RWPE2 (cell line): ENCODE measurements at regions not wholly inside any gene's neighbourhood (a gene's known extent, or its start where the extent isn't known, plus 50 kb on each side); places are given as distances from the start of the nearest gene placed in this dataset.
"Not testable (repeated sequence)": the region's sequence is repeated elsewhere in the genome, so short reads cannot be mapped to it uniquely, and the experiment has no call there.

Experiments used
- ATAC-seq: fragments of 200-7000 bp; cut with Tn5 transposase; 3 replicates; pipeline ENCODE4 v1.9.1; 2021; ENCODE audit warnings: low read depth
- DNase-seq: peaks from one replicate; pipeline ENCODE4 v3.0.0-alpha.2; 2020; ENCODE audit warnings: low spot score
- H3K27ac ChIP-seq: fragments of 450-650 bp; 2 replicates; pipeline ENCODE4 v1.5.1; 2017; ENCODE audit warnings: mild to moderate bottlenecking; ENCODE audit not compliant: poor library complexity, severe bottlenecking
- H3K27me3 ChIP-seq: fragments of 250-450 bp; sonication (Bioruptor Pico); 2 replicates; pipeline ENCODE4 v1.5.1; 2021; ENCODE audit warnings: mild to moderate bottlenecking, moderate library complexity; ENCODE audit not compliant: insufficient read depth, poor library complexity, severe bottlenecking
- H3K36me3 ChIP-seq: fragments of 250-450 bp; sonication (Bioruptor Pico); 2 replicates; pipeline ENCODE4 v1.5.1; 2020; ENCODE audit warnings: low read depth, mild to moderate bottlenecking, moderate library complexity
- H3K4me1 ChIP-seq: fragments of 250-450 bp; sonication (Bioruptor Pico); 2 replicates; pipeline ENCODE4 v1.5.1; 2021; ENCODE audit warnings: mild to moderate bottlenecking, moderate library complexity; ENCODE audit not compliant: insufficient read depth, poor library complexity, severe bottlenecking
- H3K4me3 ChIP-seq: fragments of 250-450 bp; sonication (Bioruptor Pico); 2 replicates; pipeline ENCODE4 v1.5.1; 2021; ENCODE audit warnings: mild to moderate bottlenecking, moderate library complexity; ENCODE audit not compliant: severe bottlenecking
- H3K9me3 ChIP-seq: fragments of 250-450 bp; sonication (Bioruptor Pico); 2 replicates; pipeline ENCODE4 v1.5.1; 2021; ENCODE audit warnings: mild to moderate bottlenecking, moderate library complexity; ENCODE audit not compliant: severe bottlenecking
- TF ChIP-seq, protein P1 (sequence below): fragments of 450-650 bp; IDR thresholded peaks from one replicate; pipeline ENCODE4 v1.5.1; 2017; ENCODE audit warnings: mild to moderate bottlenecking, moderate library complexity; ENCODE audit not compliant: poor library complexity, severe bottlenecking

DNA sequence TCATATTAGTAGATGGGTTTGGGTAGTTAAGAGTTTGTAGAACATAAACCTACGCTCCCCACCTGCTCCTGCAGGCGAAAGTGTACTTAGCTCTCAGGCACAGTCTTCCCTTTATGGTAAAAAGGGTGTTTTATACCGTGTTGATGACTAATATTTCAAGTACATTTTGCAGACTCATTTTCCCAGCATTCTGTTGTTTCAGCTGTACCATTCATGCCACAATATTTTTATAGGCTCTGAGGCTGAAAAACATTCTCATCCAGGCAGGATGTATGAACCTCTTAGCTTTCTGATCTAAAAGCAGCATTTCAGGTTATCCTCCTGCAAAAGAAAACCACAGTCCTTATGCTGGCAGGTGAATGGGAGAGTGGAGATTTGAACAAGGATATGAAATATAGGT lies 231.4 kb downstream of the NR2F1-AS1 start:
- Histone ChIP-seq H3K4me1 (peaks cover 9% of the 10 kb centered on the region), H3K27me3 (no peaks in the 10 kb centered on the region), H3K36me3 (no peaks in the 10 kb centered on the region), H3K4me3 (no peak overlapping the region), H3K27ac (peak overlapping the region; percentile 42), H3K9me3 (no peaks in the 10 kb centered on the region)
- ATAC-seq (peak; percentile 95), DNase-seq (no peak)
- TF ChIP-seq, protein P1, sequence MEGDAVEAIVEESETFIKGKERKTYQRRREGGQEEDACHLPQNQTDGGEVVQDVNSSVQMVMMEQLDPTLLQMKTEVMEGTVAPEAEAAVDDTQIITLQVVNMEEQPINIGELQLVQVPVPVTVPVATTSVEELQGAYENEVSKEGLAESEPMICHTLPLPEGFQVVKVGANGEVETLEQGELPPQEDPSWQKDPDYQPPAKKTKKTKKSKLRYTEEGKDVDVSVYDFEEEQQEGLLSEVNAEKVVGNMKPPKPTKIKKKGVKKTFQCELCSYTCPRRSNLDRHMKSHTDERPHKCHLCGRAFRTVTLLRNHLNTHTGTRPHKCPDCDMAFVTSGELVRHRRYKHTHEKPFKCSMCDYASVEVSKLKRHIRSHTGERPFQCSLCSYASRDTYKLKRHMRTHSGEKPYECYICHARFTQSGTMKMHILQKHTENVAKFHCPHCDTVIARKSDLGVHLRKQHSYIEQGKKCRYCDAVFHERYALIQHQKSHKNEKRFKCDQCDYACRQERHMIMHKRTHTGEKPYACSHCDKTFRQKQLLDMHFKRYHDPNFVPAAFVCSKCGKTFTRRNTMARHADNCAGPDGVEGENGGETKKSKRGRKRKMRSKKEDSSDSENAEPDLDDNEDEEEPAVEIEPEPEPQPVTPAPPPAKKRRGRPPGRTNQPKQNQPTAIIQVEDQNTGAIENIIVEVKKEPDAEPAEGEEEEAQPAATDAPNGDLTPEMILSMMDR = no peak

DNA sequence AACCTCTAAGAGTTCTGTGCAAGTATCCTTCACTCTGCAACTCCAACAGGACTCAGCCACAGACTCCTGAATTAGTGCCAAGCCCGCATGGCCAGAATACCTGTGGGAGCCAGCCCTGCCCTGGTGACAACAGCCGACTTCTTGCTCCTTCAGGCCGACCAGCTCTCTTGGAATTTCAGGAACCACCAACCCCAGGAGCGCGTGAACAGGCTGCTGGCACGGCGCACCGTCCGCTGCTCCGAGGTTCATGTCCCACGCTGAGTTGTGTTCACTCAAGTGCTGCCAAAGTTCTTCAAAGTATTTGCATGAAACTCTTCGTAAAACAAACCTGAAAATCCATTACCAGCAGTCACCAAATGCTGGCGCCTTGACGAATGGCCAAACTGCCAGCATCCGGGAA lies 232.8 kb downstream of the NR2F1-AS1 start:
- DNase-seq (no peak), ATAC-seq (no peak)
- H3K4me3 ChIP-seq = no peak overlapping the region

DNA sequence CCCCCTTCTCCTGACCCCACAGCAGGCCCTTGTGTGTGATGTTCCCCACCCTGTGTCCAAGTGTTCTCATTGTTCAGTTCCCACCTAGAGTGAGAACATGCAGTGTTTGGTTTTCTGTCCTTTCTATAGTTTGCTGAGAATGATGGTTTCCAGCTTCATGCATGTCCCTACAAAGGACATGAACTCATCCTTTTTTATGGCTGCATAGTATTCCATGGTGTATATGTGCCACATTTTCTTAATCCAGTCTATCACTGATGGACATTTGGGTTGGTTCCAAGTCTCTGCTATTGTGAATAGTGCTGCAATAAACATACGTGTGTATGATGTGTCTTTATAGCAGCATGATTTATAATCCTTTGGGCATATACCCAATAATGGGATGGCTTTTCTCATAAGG lies 234.2 kb downstream of the NR2F1-AS1 start:
- not testable (repeated sequence) for DNase-seq, H3K27me3 ChIP-seq, H3K27ac ChIP-seq, ATAC-seq, H3K9me3 ChIP-seq, H3K4me3 ChIP-seq, H3K36me3 ChIP-seq, H3K4me1 ChIP-seq

More for the DNA sequence above, 232.8 kb downstream of the NR2F1-AS1 start:
- H3K4me1 ChIP-seq = peaks cover 9% of the 10 kb centered on the region
- no peak overlapping the region for H3K27ac ChIP-seq
- no peaks in the 10 kb centered on the region for H3K36me3 ChIP-seq
- H3K9me3 ChIP-seq = no peaks in the 10 kb centered on the region
- H3K27me3 ChIP-seq = no peaks in the 10 kb centered on the region
- TF ChIP-seq, protein P1 = no peak

DNA sequence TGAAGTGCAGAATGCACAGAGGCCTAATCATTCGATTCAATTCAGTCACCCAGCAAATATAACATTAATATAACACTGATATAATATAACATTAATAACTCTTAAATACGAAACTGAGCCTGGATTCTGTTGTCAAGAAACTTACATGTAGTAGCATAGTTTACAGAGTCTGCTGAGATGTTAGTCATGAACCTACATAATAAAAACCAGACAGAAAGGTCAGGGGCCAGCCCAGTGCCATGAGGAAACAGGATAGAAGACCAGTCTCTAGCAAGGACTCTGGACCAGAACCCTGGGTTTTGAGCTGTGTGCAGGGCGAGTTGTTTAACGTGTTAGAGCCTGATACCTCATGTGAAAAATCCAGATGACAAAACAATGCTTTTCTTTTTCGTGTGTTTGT lies 234.7 kb downstream of the NR2F1-AS1 start:
- no peak for ATAC-seq
- H3K4me3 ChIP-seq = no peak overlapping the region
- TF ChIP-seq, protein P1 = no peak
- H3K9me3 ChIP-seq = no peaks in the 10 kb centered on the region
- no peaks in the 10 kb centered on the region for H3K36me3 ChIP-seq
- no peak for DNase-seq
- H3K27me3 ChIP-seq = no peaks in the 10 kb centered on the region
- H3K27ac ChIP-seq = no peak overlapping the region
- peaks cover 9% of the 10 kb centered on the region for H3K4me1 ChIP-seq

DNA sequence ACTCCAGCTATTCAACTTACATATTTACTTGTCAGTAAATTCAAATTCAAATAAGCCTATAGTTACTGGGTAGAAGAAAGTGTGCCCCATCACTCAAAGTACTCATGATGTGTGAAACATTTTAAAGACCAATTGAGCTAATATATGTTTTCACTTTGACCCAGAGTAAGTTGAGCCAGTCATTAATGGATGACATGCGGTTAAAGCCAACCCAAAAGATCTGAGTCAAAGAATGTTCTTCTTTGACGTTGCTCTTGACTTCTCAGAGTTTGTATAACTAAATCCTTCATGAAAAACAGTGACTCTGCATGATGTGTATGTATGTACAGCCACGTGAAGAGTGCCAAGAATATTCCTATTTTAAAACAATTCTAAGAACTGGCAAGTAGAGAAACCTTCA lies 237.4 kb downstream of the NR2F1-AS1 start:
- DNase-seq = no peak
- no peak overlapping the region for H3K27ac ChIP-seq
- H3K4me3 ChIP-seq = no peak overlapping the region
- TF ChIP-seq, protein P1 = no peak
- ATAC-seq = no peak
- no peaks in the 10 kb centered on the region for H3K27me3 ChIP-seq
- H3K4me1 ChIP-seq = no peaks in the 10 kb centered on the region
- no peaks in the 10 kb centered on the region for H3K9me3 ChIP-seq
- H3K36me3 ChIP-seq = no peaks in the 10 kb centered on the region
